ENCODE measurements at regions not wholly inside any gene's neighbourhood (a gene's known extent, or its start where the extent isn't known, plus 50 kb on each side); places are given as distances from the start of the nearest gene placed in this dataset.

- peaks cover 81% of the 10 kb centered on the region for H3K27me3 ChIP-seq (ENCODE audit: low read depth)
- no peak for DNase-seq
- intact Hi-C loops (cut with micrococcal nuclease) = no loop called here
- H3K9me3 ChIP-seq (replicated peaks) = no peaks in the 10 kb centered on the region
- H3K27ac ChIP-seq (replicated peaks) = no peak overlapping the region
- H3K4me1 ChIP-seq = no peaks in the 10 kb centered on the region
- H3K36me3 ChIP-seq = no peaks in the 10 kb centered on the region
- TF ChIP-seq, protein P1, sequence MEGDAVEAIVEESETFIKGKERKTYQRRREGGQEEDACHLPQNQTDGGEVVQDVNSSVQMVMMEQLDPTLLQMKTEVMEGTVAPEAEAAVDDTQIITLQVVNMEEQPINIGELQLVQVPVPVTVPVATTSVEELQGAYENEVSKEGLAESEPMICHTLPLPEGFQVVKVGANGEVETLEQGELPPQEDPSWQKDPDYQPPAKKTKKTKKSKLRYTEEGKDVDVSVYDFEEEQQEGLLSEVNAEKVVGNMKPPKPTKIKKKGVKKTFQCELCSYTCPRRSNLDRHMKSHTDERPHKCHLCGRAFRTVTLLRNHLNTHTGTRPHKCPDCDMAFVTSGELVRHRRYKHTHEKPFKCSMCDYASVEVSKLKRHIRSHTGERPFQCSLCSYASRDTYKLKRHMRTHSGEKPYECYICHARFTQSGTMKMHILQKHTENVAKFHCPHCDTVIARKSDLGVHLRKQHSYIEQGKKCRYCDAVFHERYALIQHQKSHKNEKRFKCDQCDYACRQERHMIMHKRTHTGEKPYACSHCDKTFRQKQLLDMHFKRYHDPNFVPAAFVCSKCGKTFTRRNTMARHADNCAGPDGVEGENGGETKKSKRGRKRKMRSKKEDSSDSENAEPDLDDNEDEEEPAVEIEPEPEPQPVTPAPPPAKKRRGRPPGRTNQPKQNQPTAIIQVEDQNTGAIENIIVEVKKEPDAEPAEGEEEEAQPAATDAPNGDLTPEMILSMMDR (IDR thresholded peaks at IDR 0.05; ENCODE audit: borderline replicate concordance) = no peak
- no peak overlapping the region for H3K4me3 ChIP-seq
Observed at GRCh38 chr11:134889832-134890231, 477.8 kb upstream of the B3GAT1 start.

- no peak overlapping the region for H3K27ac ChIP-seq (replicated peaks)
- H3K27me3 ChIP-seq (ENCODE audit: low read depth) = peaks cover 87% of the 10 kb centered on the region
- H3K4me1 ChIP-seq = no peaks in the 10 kb centered on the region
- TF ChIP-seq, protein P1 (IDR thresholded peaks at IDR 0.05; ENCODE audit: borderline replicate concordance) = no peak
- DNase-seq = no peak
- H3K9me3 ChIP-seq (replicated peaks) = no peaks in the 10 kb centered on the region
- intact Hi-C loops (cut with micrococcal nuclease) = no loop called here
- no peaks in the 10 kb centered on the region for H3K36me3 ChIP-seq
- H3K4me3 ChIP-seq = no peak overlapping the region
Observed at GRCh38 chr11:134888821-134889220, 476.8 kb upstream of the B3GAT1 start.

- TF ChIP-seq, protein P1 (IDR thresholded peaks at IDR 0.05; ENCODE audit: borderline replicate concordance) = no peak
- Histone ChIP-seq H3K27me3 (ENCODE audit: low read depth) (peaks cover 90% of the 10 kb centered on the region), H3K36me3 (no peaks in the 10 kb centered on the region), H3K9me3 (replicated peaks) (no peaks in the 10 kb centered on the region), H3K27ac (replicated peaks) (no peak overlapping the region), H3K4me3 (no peak overlapping the region), H3K4me1 (no peaks in the 10 kb centered on the region)
- DNase-seq = no peak
- intact Hi-C loops (cut with micrococcal nuclease) = no loop called here
Observed at GRCh38 chr11:134887896-134888295, 475.9 kb upstream of the B3GAT1 start.

DNA sequence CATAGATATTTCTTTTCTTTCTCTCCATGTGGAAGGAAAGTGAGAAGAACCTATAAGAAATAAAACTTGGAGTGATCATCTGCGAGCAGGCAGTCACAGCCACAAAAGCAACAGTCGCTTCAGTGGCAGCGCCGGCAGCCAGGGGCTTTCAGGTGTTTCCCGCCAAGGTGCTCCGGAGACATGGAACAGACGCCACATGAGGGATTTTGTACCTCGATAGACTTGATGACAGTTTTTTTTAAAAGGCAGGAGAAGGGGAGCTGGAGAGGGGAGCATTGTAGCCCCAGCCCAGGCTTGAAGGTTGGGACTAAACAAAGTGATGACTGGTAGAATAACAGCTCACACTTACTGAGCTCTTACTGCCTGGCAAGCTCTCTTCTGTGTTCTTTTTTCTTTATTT is 471.4 kb upstream of the B3GAT1 start:
- Histone ChIP-seq H3K4me3 (no peak overlapping the region), H3K4me1 (no peaks in the 10 kb centered on the region), H3K9me3 (replicated peaks) (no peaks in the 10 kb centered on the region), H3K27ac (replicated peaks) (no peak overlapping the region), H3K36me3 (no peaks in the 10 kb centered on the region), H3K27me3 (ENCODE audit: low read depth) (peaks cover 97% of the 10 kb centered on the region)
- intact Hi-C loops (cut with micrococcal nuclease) = no loop called here
- no peak for DNase-seq
- TF ChIP-seq, protein P1 (IDR thresholded peaks at IDR 0.05; ENCODE audit: borderline replicate concordance) = no peak

DNA sequence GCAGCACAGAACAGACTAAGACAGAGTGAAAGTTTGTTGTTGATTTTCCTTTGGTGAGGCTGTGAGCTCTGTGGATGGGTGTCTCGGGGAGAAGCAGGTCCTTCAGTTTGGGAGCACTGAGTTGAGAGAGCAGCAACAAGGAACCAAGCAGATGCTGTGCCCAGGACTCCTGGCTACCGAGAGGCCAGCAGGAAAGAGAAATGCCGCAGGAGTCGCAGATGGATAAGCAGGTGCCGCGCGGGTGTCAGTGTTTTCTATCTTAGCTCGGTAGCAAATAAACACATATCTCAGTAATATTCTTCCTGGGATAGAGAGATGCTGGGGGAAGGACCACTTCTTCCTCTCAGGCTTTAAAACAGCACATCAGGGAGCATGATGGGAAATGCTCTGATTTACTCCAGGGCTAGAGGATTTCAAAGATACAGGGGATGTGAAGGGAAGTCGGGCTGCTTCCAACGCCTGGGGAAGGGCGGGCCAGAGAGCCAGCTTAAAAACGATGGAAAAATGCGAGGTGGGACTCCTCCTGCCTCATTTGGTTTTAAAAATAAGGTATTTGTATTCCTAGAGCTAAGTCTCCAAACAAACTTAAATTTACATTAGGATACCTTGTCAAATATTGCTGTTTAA is 470.7 kb upstream of the B3GAT1 start:
- Histone ChIP-seq H3K27ac (replicated peaks) (no peak overlapping the region), H3K36me3 (no peaks in the 10 kb centered on the region), H3K9me3 (replicated peaks) (no peaks in the 10 kb centered on the region), H3K4me1 (no peaks in the 10 kb centered on the region), H3K4me3 (no peak overlapping the region), H3K27me3 (ENCODE audit: low read depth) (peaks cover 97% of the 10 kb centered on the region)
- intact Hi-C loops (cut with micrococcal nuclease) = no loop called here
- DNase-seq = no peak
- TF ChIP-seq, protein P1 (IDR thresholded peaks at IDR 0.05; ENCODE audit: borderline replicate concordance) = no peak

All from left ventricle myocardium inferior (tissue), 1 donor.